HCT116 (cell line): ENCODE measurements at regions not wholly inside any gene's neighbourhood (a gene's known extent, or its start where the extent isn't known, plus 50 kb on each side); places are given as distances from the start of the nearest gene placed in this dataset.
"Not testable (repeated sequence)": the region's sequence is repeated elsewhere in the genome, so short reads cannot be mapped to it uniquely, and the experiment has no call there.

Experiments
- ATAC-seq: fragments of 200-7000 bp; cut with Tn5 transposase; 2 replicates; pipeline ENCODE4 v1.9.1; 2020; ENCODE audit warnings: mild to moderate bottlenecking, moderate library complexity
- BruUV-seq: library from RNA; stranded (reverse); fragments of 400-500 nt; replicated peaks from 2 replicates; lab custom pipeline; 2021; lab: Mats Ljungman, UMichigan
- CTCF ChIA-PET: fragments of 300-600 bp; sonication (Branson Sonifier 250); formaldehyde crosslinking; loops from one replicate; lab custom pipeline; 2021; ENCODE audit warnings: antibody characterized with exemption; lab: Charles Lee
- POLR2A ChIA-PET: fragments of 300-600, 350-600 bp; sonication (Branson Sonifier 250); formaldehyde crosslinking; loops from one replicate; lab custom pipeline; 2021; ENCODE audit warnings: antibody characterized with exemption; lab: Charles Lee
- RAD21 ChIA-PET, 2 experiments: fragments of 300-600 bp; sonication (Branson Sonifier 250); formaldehyde crosslinking; loops; one replicate each; lab custom pipeline; 2023; ENCODE audit warnings: low total read pairs in 2 of 2; ENCODE audit not compliant: uncharacterized antibody in 2 of 2, unreplicated experiment in 2 of 2, low non-redundant PET in 1 of 2; lab: Charles Lee
- DNase-seq: peaks from one replicate; pipeline ENCODE4 v3.0.0-alpha.2; 2010; ENCODE audit warnings: low read depth, low spot score
- H2AFZ ChIP-seq: fragments of 200-600 bp; shearing (Covaris generic), sonication (generic); 2 replicates; pipeline ENCODE4 v1.6.1; 2017; ENCODE audit warnings: low read depth, mixed run types, mixed read lengths, antibody characterized with exemption, low read length; ENCODE audit not compliant: poor library complexity, severe bottlenecking
- H3K27ac ChIP-seq: 2 replicates; pipeline ENCODE4 v1.5.1; 2012; ENCODE audit warnings: low read depth, low read length
- H3K27me3 ChIP-seq: fragments of 200-600 bp; sonication (generic); 2 replicates; pipeline ENCODE4 v1.6.1; 2016; ENCODE audit warnings: mixed run types, low read length, mixed read lengths; ENCODE audit not compliant: insufficient read depth
- H3K36me3 ChIP-seq, 2 experiments: fragments of 200-500 bp in 1 of 2; fragments of 200-600 bp in 1 of 2; sonication (Bioruptor generic) in 1 of 2; sonication (generic) in 1 of 2; 2 replicates each; pipeline versions ENCODE4 v1.5.1 to v1.6.1; 2014 to 2016; ENCODE audit warnings: low read length in 2 of 2, inconsistent platforms in 1 of 2, mixed read lengths in 1 of 2, mixed run types in 1 of 2; ENCODE audit not compliant: insufficient read depth in 2 of 2, control insufficient read depth in 1 of 2
- H3K4me1 ChIP-seq, 2 experiments: fragments of 200-600 bp in 1 of 2; sonication (generic) in 1 of 2; 2 replicates each; pipeline versions ENCODE4 v1.5.1 to v1.6.1; 2012 to 2017; ENCODE audit warnings: low read length in 2 of 2, inconsistent platforms in 1 of 2, mild to moderate bottlenecking in 1 of 2, mixed read lengths in 1 of 2, mixed run types in 1 of 2, moderate library complexity in 1 of 2; ENCODE audit not compliant: insufficient read depth in 2 of 2, control insufficient read depth in 1 of 2
- H3K4me2 ChIP-seq: fragments of 200-600 bp; sonication (generic); 2 replicates; pipeline ENCODE4 v1.6.1; 2017; ENCODE audit warnings: mixed run types, low read length, mixed read lengths
- H3K4me3 ChIP-seq, 2 experiments: fragments of 200-600 bp in 1 of 2; sonication (generic) in 1 of 2; replicated peaks in 1 of 2; 2 replicates each; pipeline ENCODE4 v1.5.1; 2011 to 2016; ENCODE audit warnings: low read length in 2 of 2, control low read depth in 1 of 2, low read depth in 1 of 2, mild to moderate bottlenecking in 1 of 2, mixed read lengths in 1 of 2, mixed run types in 1 of 2
- H3K79me2 ChIP-seq: fragments of 200-600 bp; sonication (generic); 2 replicates; pipeline ENCODE4 v1.6.1; 2017; ENCODE audit warnings: mild to moderate bottlenecking, mixed run types, low read length, moderate library complexity, mixed read lengths; ENCODE audit not compliant: insufficient read depth
- H3K9ac ChIP-seq: fragments of 200-600 bp; sonication (generic); 2 replicates; pipeline ENCODE4 v1.6.1; 2016; ENCODE audit warnings: low read length, mixed read lengths
- H3K9me2 ChIP-seq: fragments of 200-600 bp; sonication (generic), shearing (Covaris generic); 2 replicates; pipeline ENCODE4 v1.6.1; 2017; ENCODE audit warnings: mixed run types, mild to moderate bottlenecking, moderate library complexity; ENCODE audit not compliant: insufficient read depth
- H3K9me3 ChIP-seq, 2 experiments: fragments of 200-500 bp in 1 of 2; fragments of 200-600 bp in 1 of 2; sonication (Bioruptor generic) in 1 of 2; sonication (generic) in 1 of 2; 2 replicates each; pipeline ENCODE4 v1.6.1; 2014 to 2017; ENCODE audit warnings: low read length in 2 of 2, mixed read lengths in 2 of 2, inconsistent platforms in 1 of 2, low read depth in 1 of 2, mild to moderate bottlenecking in 1 of 2, mixed run types in 1 of 2, moderate library complexity in 1 of 2; ENCODE audit not compliant: control insufficient read depth in 1 of 2, insufficient read depth in 1 of 2
- H4K20me1 ChIP-seq: fragments of 200-600 bp; sonication (generic), shearing (Covaris generic); 2 replicates; pipeline ENCODE4 v1.6.1; 2017; ENCODE audit warnings: mixed run types, mild to moderate bottlenecking, moderate library complexity; ENCODE audit not compliant: insufficient read depth
- ATF3 ChIP-seq: IDR thresholded peaks from 2 replicates; pipeline ENCODE4 v1.6.1; 2012
- CEBPB ChIP-seq: IDR thresholded peaks from 2 replicates; pipeline ENCODE4 v1.6.1; 2012; ENCODE audit warnings: low read depth
- CTCF ChIP-seq, 3 experiments: fragments of 200-600 bp in 1 of 3; sonication (generic) in 1 of 3; IDR thresholded peaks in 2 of 3; conservative IDR thresholded peaks in 1 of 3; 2 replicates each; pipeline ENCODE4 v1.5.1; 2012 to 2017; ENCODE audit warnings: low read depth in 2 of 3, low read length in 2 of 3, antibody characterized with exemption in 1 of 3, borderline replicate concordance in 1 of 3, control low read depth in 1 of 3, mild to moderate bottlenecking in 1 of 3, mixed read lengths in 1 of 3, mixed run types in 1 of 3, moderate library complexity in 1 of 3; ENCODE audit not compliant: insufficient read depth in 1 of 3
- EGR1 ChIP-seq: IDR thresholded peaks from 2 replicates; pipeline ENCODE4 v1.6.1; 2012; ENCODE audit warnings: low read depth
- ELF1 ChIP-seq: IDR thresholded peaks from 2 replicates; pipeline ENCODE4 v1.6.1; 2012; ENCODE audit warnings: low read depth, borderline replicate concordance
- EZH2phosphoT487 ChIP-seq: fragments of 200-600 bp; IDR thresholded peaks from 2 replicates; pipeline ENCODE4 v1.6.1; 2018; ENCODE audit warnings: antibody characterized with exemption, borderline replicate concordance
- JUND ChIP-seq: IDR thresholded peaks from 2 replicates; pipeline ENCODE4 v1.6.1; 2012
- MAX ChIP-seq: IDR thresholded peaks from 2 replicates; pipeline ENCODE4 v1.6.1; 2012
- POLR2AphosphoS5 ChIP-seq: IDR thresholded peaks from 2 replicates; pipeline ENCODE4 v1.6.1; 2011; ENCODE audit warnings: mild to moderate bottlenecking, low read depth, low read length, moderate library complexity
- RAD21 ChIP-seq: IDR thresholded peaks from 2 replicates; pipeline ENCODE4 v1.6.1; 2012; ENCODE audit warnings: low read depth, mild to moderate bottlenecking
- REST ChIP-seq: IDR thresholded peaks from 2 replicates; pipeline ENCODE4 v1.6.1; 2012; ENCODE audit warnings: low read depth
- SIN3A ChIP-seq: IDR thresholded peaks from 2 replicates; pipeline ENCODE4 v1.6.1; 2012; ENCODE audit warnings: low read depth
- SRF ChIP-seq: IDR thresholded peaks from 2 replicates; pipeline ENCODE4 v1.6.1; 2012; ENCODE audit warnings: low read depth
- TCF7L2 ChIP-seq: IDR thresholded peaks from 2 replicates; pipeline ENCODE4 v1.7.0; 2011; ENCODE audit warnings: borderline replicate concordance, inconsistent platforms; ENCODE audit not compliant: insufficient read depth, insufficient read length; ENCODE audit errors: extremely low read depth
- YY1 ChIP-seq: IDR thresholded peaks from 2 replicates; pipeline ENCODE4 v1.6.1; 2011; ENCODE audit warnings: low read length, low read depth, moderate library complexity, mild to moderate bottlenecking; ENCODE audit not compliant: insufficient replicate concordance; ENCODE audit errors: extremely low read depth
- ZFX ChIP-seq: fragments of 450-650 bp; IDR thresholded peaks from 2 replicates; pipeline ENCODE4 v1.6.1; 2017
- ZNF274 ChIP-seq: fragments of 200-500 bp; sonication (Bioruptor generic); IDR thresholded peaks from 2 replicates; pipeline ENCODE4 v1.6.1; 2014; ENCODE audit warnings: mild to moderate bottlenecking, low read depth, low read length, inconsistent platforms
- intact Hi-C: fragments of 100-400 bp; cut with micrococcal nuclease; formaldehyde crosslinking; loops from 2 replicates; pipeline ENCODE4 v1.10.0; 2022

GRCh38 chrX:123121241-123121640, 62.8 kb upstream of the GRIA3 start:
- Histone ChIP-seq H4K20me1 (no peaks in the 10 kb centered on the region), H3K4me2 (no peak overlapping the region), H3K79me2 (no peaks in the 10 kb centered on the region), H3K9me3 (no peaks in the 10 kb centered on the region), H2AFZ (no peak overlapping the region), H3K4me3 (no peak overlapping the region), H3K36me3 (no peaks in the 10 kb centered on the region), H3K4me1 (no peaks in the 10 kb centered on the region), H3K27me3 (no peaks in the 10 kb centered on the region), H3K27ac (no peak overlapping the region), H3K9ac (no peak overlapping the region), H3K9me2 (no peaks in the 10 kb centered on the region)
- no peak for ATAC-seq
- RAD21 ChIA-PET, result no interaction called here
- POLR2A ChIA-PET, result no interaction called here
- no peak for DNase-seq
- no peak for TF ChIP-seq JUND
- TF ChIP-seq EZH2phosphoT487, result no peak
- no peak for TF ChIP-seq REST
- TF ChIP-seq POLR2AphosphoS5, result no peak
- TF ChIP-seq ZFX, result no peak
- TF ChIP-seq YY1, result no peak
- no peak for TF ChIP-seq SRF
- no peak for TF ChIP-seq SIN3A
- TF ChIP-seq CEBPB, result no peak
- TF ChIP-seq ELF1, result no peak
- no peak for TF ChIP-seq CTCF (IDR thresholded peaks at IDR 0.05 in 2 of 3, conservative IDR thresholded peaks at IDR 0.05 in 1 of 3; ENCODE audit: borderline replicate concordance in 1 of 3, insufficient read depth in 1 of 3, low read depth in 2 of 3, low read length in 2 of 3)
- TF ChIP-seq EGR1, result no peak
- TF ChIP-seq TCF7L2, result no peak
- TF ChIP-seq ATF3, result no peak
- no peak for TF ChIP-seq MAX
- no peak for TF ChIP-seq RAD21
- TF ChIP-seq ZNF274, result no peak
- intact Hi-C loops, result no loop called here
- CTCF ChIA-PET, result no interaction called here
- BruUV-seq, result no TSS peak

GRCh38 chrX:123129805-123130204, 54.3 kb upstream of the GRIA3 start:
- H3K9me2 ChIP-seq, H3K4me2 ChIP-seq, H3K4me1 ChIP-seq, DNase-seq, H2AFZ ChIP-seq, H3K27me3 ChIP-seq, intact Hi-C loops, H3K9ac ChIP-seq, BruUV-seq, H4K20me1 ChIP-seq, H3K36me3 ChIP-seq, H3K79me2 ChIP-seq, POLR2A ChIA-PET, CTCF ChIA-PET, H3K9me3 ChIP-seq, H3K4me3 ChIP-seq, RAD21 ChIA-PET, H3K27ac ChIP-seq, ATAC-seq: not testable (repeated sequence)
